ENCODE measurements at regions not wholly inside any gene's neighbourhood (a gene's known extent, or its start where the extent isn't known, plus 50 kb on each side); places are given as distances from the start of the nearest gene placed in this dataset.

- TF ChIP-seq CTCF (tag by site-specific recombination; IDR thresholded peaks at IDR 0.05) (no peak), PATZ1 (tag by site-specific recombination; IDR thresholded peaks at IDR 0.05) (no peak), ZNF341 (tag by site-specific recombination; IDR thresholded peaks at IDR 0.05; ENCODE audit: low read depth) (no peak), ZNF624 (tag by site-specific recombination; IDR thresholded peaks at IDR 0.05) (no peak), REPIN1 (tag by site-specific recombination; IDR thresholded peaks at IDR 0.05; ENCODE audit: low read depth) (no peak), ZNF274 (IDR thresholded peaks at IDR 0.05; ENCODE audit: low read length) (no peak), ZNF274 (tag by site-specific recombination; IDR thresholded peaks at IDR 0.05; ENCODE audit: borderline replicate concordance) (no peak), ZNF311 (tag by site-specific recombination; IDR thresholded peaks at IDR 0.05; ENCODE audit: borderline replicate concordance) (no peak), ZNF571 (tag by site-specific recombination; IDR thresholded peaks at IDR 0.05) (no peak)
These were observed 92.9 kb upstream of the PIP4K2A start for GRCh38 chr10:22807238-22807637.

Data from HEK293 (cell line).